Neural cell (in vitro differentiated cells): ENCODE measurements at regions not wholly inside any gene's neighbourhood (a gene's known extent, or its start where the extent isn't known, plus 50 kb on each side); places are given as distances from the start of the nearest gene placed in this dataset.

ENCODE experiments used
- EZH2 ChIP-seq: fragments of 200-600, 300-800 bp; shearing (Covaris generic), sonication (generic); IDR thresholded peaks from 2 replicates; pipeline ENCODE4 v1.6.1; 2014; ENCODE audit warnings: antibody characterized with exemption, low read length, borderline replicate concordance, mild to moderate bottlenecking; ENCODE audit not compliant: insufficient read depth, poor library complexity, severe bottlenecking
- POLR2AphosphoS5 ChIP-seq: IDR thresholded peaks from 2 replicates; pipeline ENCODE4 v1.6.1; 2012

GRCh38 chr12:116650585-116651087, 87.2 kb downstream of the SPRING1 start:
- no peak for TF ChIP-seq EZH2
- no peak for TF ChIP-seq POLR2AphosphoS5
